Heart left ventricle (tissue), 16 donors: ENCODE measurements at regions not wholly inside any gene's neighbourhood (a gene's known extent, or its start where the extent isn't known, plus 50 kb on each side); places are given as distances from the start of the nearest gene placed in this dataset.

Source experiments
- ATAC-seq, 4 donors: fragments of 200-7000 bp; cut with Tn5 transposase; one replicate each; pipeline ENCODE4 v1.9.1; 2020 to 2022; ENCODE audit warnings: moderate library complexity in 4 of 4, mild to moderate bottlenecking in 3 of 4, moderate number of reproducible peaks in 1 of 4
- DNase-seq, 5 donors: peaks; one replicate each; pipeline ENCODE4 v3.0.0-alpha.2; 2020
- H3K27ac ChIP-seq, 12 donors: fragments of 200-600 bp; sonication (generic) in 4 of 12; one replicate each; pipeline versions ENCODE4 v1.5.0 to v1.8.0; 2016 to 2022; ENCODE audit warnings: mild to moderate bottlenecking in 2 of 12
- H3K27me3 ChIP-seq, 9 donors: fragments of 200-600 bp; sonication (generic) in 2 of 9; one replicate each; pipeline versions ENCODE4 v1.5.1 to v1.8.0; 2016 to 2022; ENCODE audit warnings: mild to moderate bottlenecking in 3 of 9
- H3K36me3 ChIP-seq, 9 donors: fragments of 200-600 bp; sonication (generic) in 2 of 9; one replicate each; pipeline versions ENCODE4 v1.5.0 to v1.8.0; 2018 to 2022; ENCODE audit warnings: mild to moderate bottlenecking in 2 of 9
- H3K4me1 ChIP-seq, 12 donors: fragments of 200-600 bp; sonication (generic) in 4 of 12; one replicate each; pipeline versions ENCODE4 v1.5.0 to v1.8.0; 2016 to 2022; ENCODE audit warnings: mild to moderate bottlenecking in 3 of 12
- H3K4me3 ChIP-seq, 12 donors: fragments of 200-600 bp; sonication (generic) in 4 of 12; one replicate each; pipeline versions ENCODE4 v1.5.0 to v1.8.0; 2017 to 2022; ENCODE audit warnings: mild to moderate bottlenecking in 9 of 12, moderate library complexity in 4 of 12
- H3K9me3 ChIP-seq, 12 donors: fragments of 200-600 bp; sonication (generic) in 4 of 12; one replicate each; pipeline versions ENCODE4 v1.5.0 to v1.8.0; 2016 to 2022; ENCODE audit warnings: mild to moderate bottlenecking in 1 of 12
- CTCF ChIP-seq, 12 donors: fragments of 200-600 bp; sonication (generic) in 4 of 12; IDR thresholded peaks; one replicate each; pipeline versions ENCODE4 v1.5.0 to v1.8.0; 2018 to 2022; ENCODE audit warnings: antibody characterized with exemption in 12 of 12, mild to moderate bottlenecking in 5 of 12
- POLR2A ChIP-seq, 2 donors: fragments of 450-650 bp; IDR thresholded peaks; one replicate each; pipeline ENCODE4 v1.6.1; 2017; ENCODE audit warnings: antibody characterized with exemption in 2 of 2, mild to moderate bottlenecking in 2 of 2, moderate library complexity in 2 of 2
- WGBS, 4 donors: extraction: QIAGEN DNeasy Blood & Tissue Kit in 2 of 4; methylation state at CpG; one replicate each; pipeline versions ENCODE4 v1.1.5 to v1.1.7; 2013 to 2018; 5-methylcytosine and 5-hydroxymethylcytosine counted together
- intact Hi-C, 10 donors: fragments of 100-400 bp; cut with DNase I; formaldehyde crosslinking; loops; one replicate each; pipeline versions ENCODE4 v1.11.1 to v1.14.2; 2022
- donor health status: ischemic (EF 13 %, LVEDD 7.1; RV severe dilation, severe dysfunction).
- donor health status: healthy with polysubstance abuse.
- donor health status: DM: no; HTN: yes; CAD: no.
- donor health status: DM: no; HTN: no; CAD: no.
- donor health status: ischemic (EF 25% LVEDD 6.9; RV normal size, moderate dysfunction).
- donor health status: ischemic (EF 25% LVEDD 5.7; RV mildly dilated, moderate dysfunction).
- donor health status: healthy.
- donor health status: DM: yes; HTN: yes; CAD: no.
- donor health status: ischemic (EF 35%, LVEDD 5.7; RV mildly dilated, moderate dysfunction).
- donor health status: nonischemic (EF 11% LVEDD 7.7; RV severe dilation, severe dysfunction).
- donor health status: DM: yes; HTN: yes; CAD: no.
- donor health status: PGD.
- donor health status: ischemic (EF 29% LVEDD 5.4; RV normal size, mild dysfunction).
- donor health status: nonischemic (EF 23%, LVEDD 6.1; RV moderate dilation, normal function).

- H3K9me3 ChIP-seq: peaks cover 0 to 4% (median 0%) of the 10 kb centered on the region in 12 donors
- intact Hi-C loops: no loop called here
- ATAC-seq (no peak), DNase-seq (no peak)
- no peaks in the 10 kb centered on the region for H3K27me3 ChIP-seq
- H3K4me3 ChIP-seq: no peak overlapping the region
- TF ChIP-seq CTCF (IDR thresholded peaks at IDR 0.05) (no peak), POLR2A (IDR thresholded peaks at IDR 0.05) (no peak)
- no peaks in the 10 kb centered on the region for H3K4me1 ChIP-seq
- 76 to 82% (median 79%) methylated on average over 5 of the region's 5 CpGs for WGBS, 4 donors
- no peak overlapping the region for H3K27ac ChIP-seq
- no peaks in the 10 kb centered on the region for H3K36me3 ChIP-seq
Measured at GRCh38 chr6:153698001-153698400, 341.0 kb upstream of the OPRM1 start.

- Histone ChIP-seq H3K4me3 (no peak overlapping the region), H3K27me3 (no peaks in the 10 kb centered on the region), H3K27ac (no peak overlapping the region), H3K9me3 (peaks cover 0 to 6% (median 0%) of the 10 kb centered on the region in 12 donors), H3K36me3 (no peaks in the 10 kb centered on the region), H3K4me1 (no peaks in the 10 kb centered on the region)
- DNase-seq (no peak), ATAC-seq (no peak)
- intact Hi-C loops: no loop called here
- 56 to 80% (median 74%) methylated on average over 2 of the region's 2 CpGs for WGBS, 4 donors
- TF ChIP-seq POLR2A (IDR thresholded peaks at IDR 0.05) (no peak), CTCF (IDR thresholded peaks at IDR 0.05) (no peak)
Measured at GRCh38 chr6:153677522-153677921, 361.5 kb upstream of the OPRM1 start.

GRCh38 chr6:153673750-153674149, 365.3 kb upstream of the OPRM1 start:
- DNase-seq: no peak
- 77 to 82% (median 82%) methylated on average over 2 of the region's 2 CpGs for WGBS, 4 donors
- Histone ChIP-seq H3K27me3 (no peaks in the 10 kb centered on the region), H3K4me1 (no peaks in the 10 kb centered on the region), H3K4me3 (no peak overlapping the region), H3K27ac (no peak overlapping the region), H3K36me3 (no peaks in the 10 kb centered on the region), H3K9me3 (no peaks in the 10 kb centered on the region)
- no peak for ATAC-seq
- intact Hi-C loops: no loop called here
- TF ChIP-seq CTCF (IDR thresholded peaks at IDR 0.05) (no peak), POLR2A (IDR thresholded peaks at IDR 0.05) (no peak)

- 67 to 90% (median 79%) methylated on average over 2 of the region's 2 CpGs for WGBS, 4 donors
- no peak overlapping the region for H3K4me3 ChIP-seq
- H3K4me1 ChIP-seq: no peaks in the 10 kb centered on the region
- ATAC-seq (no peak), DNase-seq (no peak)
- no peaks in the 10 kb centered on the region for H3K27me3 ChIP-seq
- intact Hi-C loops: no loop called here
- no peak for TF ChIP-seq POLR2A (IDR thresholded peaks at IDR 0.05)
- TF ChIP-seq CTCF (IDR thresholded peaks at IDR 0.05): no peak
- no peaks in the 10 kb centered on the region for H3K9me3 ChIP-seq
- H3K36me3 ChIP-seq: no peaks in the 10 kb centered on the region
- no peak overlapping the region for H3K27ac ChIP-seq
Measured at GRCh38 chr6:153673225-153673624, 365.8 kb upstream of the OPRM1 start.
